ENCODE measurements at regions not wholly inside any gene's neighbourhood (a gene's known extent, or its start where the extent isn't known, plus 50 kb on each side); places are given as distances from the start of the nearest gene placed in this dataset.

GRCh38 chr19:29014857-29015436 is 198.0 kb downstream of the UQCRFS1 start:
- H3K4me3 ChIP-seq (ENCODE audit: control insufficient read depth, low read depth, low read length): no peak overlapping the region
- no peak for DNase-seq (ENCODE audit: low read depth)
- no peak for TF ChIP-seq CTCF (IDR thresholded peaks at IDR 0.05; ENCODE audit: control insufficient read depth, insufficient read depth, low read depth, low read length, missing control alignments)

- no peak for DNase-seq (ENCODE audit: low read depth)
- no peak overlapping the region for H3K4me3 ChIP-seq (ENCODE audit: control insufficient read depth, low read depth, low read length)
- no peak for TF ChIP-seq CTCF (IDR thresholded peaks at IDR 0.05; ENCODE audit: control insufficient read depth, insufficient read depth, low read depth, low read length, missing control alignments)
Measured at GRCh38 chr19:29013988-29014387, 199.0 kb downstream of the UQCRFS1 start.

- no peak overlapping the region for H3K4me3 ChIP-seq (ENCODE audit: control insufficient read depth, low read depth, low read length)
- TF ChIP-seq CTCF (IDR thresholded peaks at IDR 0.05; ENCODE audit: control insufficient read depth, insufficient read depth, low read depth, low read length, missing control alignments): no peak
- no peak for DNase-seq (ENCODE audit: low read depth)
Measured at GRCh38 chr19:29013325-29013724, 199.6 kb downstream of the UQCRFS1 start.

GRCh38 chr19:29012457-29012856 is 200.5 kb downstream of the UQCRFS1 start:
- H3K4me3 ChIP-seq (ENCODE audit: control insufficient read depth, low read depth, low read length): no peak overlapping the region
- DNase-seq (ENCODE audit: low read depth): no peak
- no peak for TF ChIP-seq CTCF (IDR thresholded peaks at IDR 0.05; ENCODE audit: control insufficient read depth, insufficient read depth, low read depth, low read length, missing control alignments)

- no peak for TF ChIP-seq CTCF (IDR thresholded peaks at IDR 0.05; ENCODE audit: control insufficient read depth, insufficient read depth, low read depth, low read length, missing control alignments)
- H3K4me3 ChIP-seq (ENCODE audit: control insufficient read depth, low read depth, low read length): no peak overlapping the region
- no peak for DNase-seq (ENCODE audit: low read depth)
Measured at GRCh38 chr19:29010276-29010675, 202.7 kb downstream of the UQCRFS1 start.

- DNase-seq (ENCODE audit: low read depth): peak; percentile 20
- H3K4me3 ChIP-seq (ENCODE audit: control insufficient read depth, low read depth, low read length): no peak overlapping the region
- no peak for TF ChIP-seq CTCF (IDR thresholded peaks at IDR 0.05; ENCODE audit: control insufficient read depth, insufficient read depth, low read depth, low read length, missing control alignments)
Measured at GRCh38 chr19:29006057-29006735, 206.8 kb downstream of the UQCRFS1 start.
